IMR-90 (cell line): ENCODE measurements at regions not wholly inside any gene's neighbourhood (a gene's known extent, or its start where the extent isn't known, plus 50 kb on each side); places are given as distances from the start of the nearest gene placed in this dataset.

Experiments
- ATAC-seq: fragments of 200-7000 bp; cut with Tn5 transposase; 2 replicates; pipeline ENCODE4 v1.9.1; 2020; ENCODE audit warnings: low read depth, mild to moderate bottlenecking, moderate library complexity
- BruUV-seq: library from RNA; stranded (reverse); fragments of 400-500 nt; replicated peaks from 2 replicates; lab custom pipeline; 2021; lab: Mats Ljungman, UMichigan
- CTCF ChIA-PET: fragments of 300-600 bp; formaldehyde crosslinking; extraction: SDS; loops from one replicate; lab custom pipeline; 2021; ENCODE audit warnings: antibody characterized with exemption; lab: Yijun Ruan, JAX
- POLR2A ChIA-PET: fragments of 300-600 bp; sonication (Branson Sonifier 250); formaldehyde crosslinking; loops from one replicate; lab custom pipeline; 2022; ENCODE audit warnings: antibody characterized with exemption; ENCODE audit not compliant: unreplicated experiment; lab: Charles Lee
- DNase-seq: peaks from one replicate; pipeline ENCODE4 v3.0.0; 2013
- H2AFZ ChIP-seq: replicated peaks from 2 replicates; pipeline ENCODE3; 2013; ENCODE audit warnings: low read length, mild to moderate bottlenecking; ENCODE audit not compliant: poor library complexity
- H2AK5ac ChIP-seq: 2 replicates; pipeline ENCODE4 v1.6.1; 2013; ENCODE audit warnings: low read depth, low read length, inconsistent platforms
- H2AK9ac ChIP-seq: replicated peaks from 2 replicates; pipeline ENCODE3; 2013; ENCODE audit warnings: mild to moderate bottlenecking, low read depth, low read length, moderate library complexity; ENCODE audit not compliant: poor library complexity
- H2BK120ac ChIP-seq: 2 replicates; pipeline ENCODE4 v1.6.1; 2013; ENCODE audit warnings: low read depth, low read length, inconsistent platforms
- H2BK15ac ChIP-seq: 3 replicates; pipeline ENCODE4 v1.6.1; 2013; ENCODE audit warnings: low read depth, low read length, inconsistent platforms
- H2BK20ac ChIP-seq: 2 replicates; pipeline ENCODE4 v1.6.1; 2013; ENCODE audit warnings: low read depth, mild to moderate bottlenecking, inconsistent platforms, low read length, moderate library complexity
- H2BK5ac ChIP-seq: 2 replicates; pipeline ENCODE4 v1.6.1; 2013; ENCODE audit warnings: mild to moderate bottlenecking, low read depth, low read length, inconsistent platforms; ENCODE audit not compliant: poor library complexity, severe bottlenecking
- H3K14ac ChIP-seq: replicated peaks from 2 replicates; pipeline ENCODE4 v1.6.1; 2013; ENCODE audit warnings: low read depth, low read length, inconsistent platforms
- H3K18ac ChIP-seq: 2 replicates; pipeline ENCODE4 v1.6.1; 2013; ENCODE audit warnings: low read depth, low read length, control low read depth
- H3K23ac ChIP-seq: 2 replicates; pipeline ENCODE4 v1.6.1; 2013; ENCODE audit warnings: low read depth, low read length, inconsistent platforms
- H3K27ac ChIP-seq: 2 replicates; pipeline ENCODE4 v1.5.1; 2013; ENCODE audit warnings: mild to moderate bottlenecking, control low read depth, low read length; ENCODE audit not compliant: insufficient read depth
- H3K27me3 ChIP-seq: 2 replicates; pipeline ENCODE4 v1.6.1; 2013; ENCODE audit warnings: low read length; ENCODE audit not compliant: control insufficient read depth, insufficient read depth
- H3K36me3 ChIP-seq: 2 replicates; pipeline ENCODE4 v1.6.1; 2013; ENCODE audit warnings: low read length, mixed read lengths; ENCODE audit not compliant: control insufficient read depth, insufficient read depth
- H3K4ac ChIP-seq: 2 replicates; pipeline ENCODE4 v1.6.1; 2013; ENCODE audit warnings: low read depth, low read length, inconsistent platforms
- H3K4me1 ChIP-seq: 2 replicates; pipeline ENCODE4 v1.6.1; 2013; ENCODE audit warnings: low read length, mixed read lengths; ENCODE audit not compliant: control insufficient read depth, insufficient read depth
- H3K4me2 ChIP-seq: 2 replicates; pipeline ENCODE4 v1.6.1; 2013; ENCODE audit warnings: low read depth, mild to moderate bottlenecking, control low read depth, low read length, moderate library complexity
- H3K4me3 ChIP-seq: 2 replicates; pipeline ENCODE4 v1.5.1; 2013; ENCODE audit warnings: low read depth, mild to moderate bottlenecking, control low read depth, low read length, moderate library complexity; ENCODE audit not compliant: insufficient read depth
- H3K56ac ChIP-seq: 2 replicates; pipeline ENCODE4 v1.6.1; 2013; ENCODE audit warnings: low read length, inconsistent platforms; ENCODE audit not compliant: insufficient read depth; ENCODE audit errors: extremely low read depth
- H3K79me1 ChIP-seq, 2 experiments: 2 replicates each; pipeline ENCODE4 v1.6.1; 2013; ENCODE audit warnings: low read length in 2 of 2, inconsistent platforms in 1 of 2, low read depth in 1 of 2
- H3K9ac ChIP-seq: 2 replicates; pipeline ENCODE4 v1.6.1; 2013; ENCODE audit warnings: low read depth, low read length, control low read depth
- H3K9me1 ChIP-seq: 2 replicates; pipeline ENCODE4 v1.6.1; 2013; ENCODE audit warnings: low read length, inconsistent platforms; ENCODE audit not compliant: insufficient read depth
- H3K9me3 ChIP-seq: 2 replicates; pipeline ENCODE4 v1.6.1; 2013; ENCODE audit warnings: low read length; ENCODE audit not compliant: control insufficient read depth, insufficient read depth
- H4K20me1 ChIP-seq: 2 replicates; pipeline ENCODE4 v1.6.1; 2013; ENCODE audit warnings: low read length, inconsistent platforms; ENCODE audit not compliant: insufficient read depth
- H4K5ac ChIP-seq: 2 replicates; pipeline ENCODE4 v1.6.1; 2013; ENCODE audit warnings: mild to moderate bottlenecking, low read depth, low read length, control low read depth
- H4K8ac ChIP-seq, 2 experiments: 2 replicates each; pipeline ENCODE4 v1.6.1; 2013; ENCODE audit warnings: low read depth in 2 of 2, low read length in 2 of 2, control low read depth in 1 of 2, inconsistent platforms in 1 of 2
- H4K91ac ChIP-seq: 2 replicates; pipeline ENCODE4 v1.6.1; 2013; ENCODE audit warnings: low read depth, low read length, inconsistent platforms; ENCODE audit not compliant: insufficient read depth
- BHLHE40 ChIP-seq: fragments of 150-350 bp; IDR thresholded peaks from 2 replicates; pipeline ENCODE4 v1.6.1; 2016; ENCODE audit warnings: mild to moderate bottlenecking, low read depth, low read length
- CEBPB ChIP-seq: IDR thresholded peaks from 2 replicates; pipeline ENCODE4 v1.6.1; 2012; ENCODE audit warnings: low read depth, low read length, improper control_type of control experiment
- MAFK ChIP-seq: IDR thresholded peaks from 2 replicates; pipeline ENCODE4 v1.6.1; 2012; ENCODE audit warnings: low read depth, low read length, improper control_type of control experiment
- MXI1 ChIP-seq: IDR thresholded peaks from 2 replicates; pipeline ENCODE4 v1.6.1; 2012; ENCODE audit warnings: low read depth, mild to moderate bottlenecking, low read length, moderate library complexity, borderline replicate concordance
- POLR2A ChIP-seq: IDR thresholded peaks from 2 replicates; pipeline ENCODE4 v1.6.1; 2012; ENCODE audit warnings: mild to moderate bottlenecking, low read depth, low read length
- RCOR1 ChIP-seq: IDR thresholded peaks from 2 replicates; pipeline ENCODE4 v1.6.1; 2012; ENCODE audit warnings: mild to moderate bottlenecking, low read length, improper control_type of control experiment; ENCODE audit not compliant: insufficient replicate concordance
- SMC3 ChIP-seq: fragments of 150-350 bp; IDR thresholded peaks from 2 replicates; pipeline ENCODE4 v1.6.1; 2016; ENCODE audit warnings: low read depth, mild to moderate bottlenecking, antibody characterized with exemption, low read length, moderate library complexity
- dilution Hi-C: fragments of 300-500 bp; cut with HindIII; formaldehyde crosslinking; loops from one replicate; pipeline ENCODE4 v1.14.3; 2018; ENCODE audit warnings: low sequenced_read_pairs; ENCODE audit not compliant: unreplicated experiment
- in situ Hi-C: fragments of 300-500 bp; cut with MboI; formaldehyde crosslinking; loops from 3 replicates; pipeline ENCODE4 v1.14.3; 2019; ENCODE audit warnings: low sequenced_read_pairs, inconsistent platforms, mixed read lengths
- intact Hi-C: fragments of 100-400 bp; cut with micrococcal nuclease; formaldehyde crosslinking; loops from 2 replicates; pipeline ENCODE4 v1.10.0; 2022
- TF ChIP-seq, protein P1 (sequence below): conservative IDR thresholded peaks from 2 replicates; pipeline ENCODE4 v1.5.1; 2012; ENCODE audit warnings: mild to moderate bottlenecking, low read depth, low read length, improper control_type of control experiment

DNA sequence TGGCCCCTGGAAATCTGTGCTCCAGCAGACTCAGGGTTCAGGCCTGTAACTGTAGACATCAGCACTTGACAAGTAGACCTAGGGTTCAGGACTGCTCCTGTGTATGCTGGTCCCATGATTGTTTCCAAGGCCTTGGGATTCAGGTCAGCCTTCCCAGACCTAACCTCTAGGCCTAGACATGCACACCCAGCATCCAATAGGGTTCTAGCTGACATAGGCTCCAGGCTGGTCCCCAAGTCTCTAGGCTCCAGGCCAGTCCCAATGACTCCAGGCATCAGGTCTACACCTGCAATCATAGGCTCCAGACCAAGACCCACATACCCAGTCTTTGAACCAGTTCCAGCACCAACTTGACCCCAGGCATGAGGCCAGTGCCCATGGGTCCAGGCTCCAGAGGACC lies 166.2 kb upstream of the GRIA4 start:
- Histone ChIP-seq H3K56ac (no peak overlapping the region), H3K14ac (no peak overlapping the region), H3K36me3 (no peaks in the 10 kb centered on the region), H3K4me2 (no peak overlapping the region), H2AK5ac (no peak overlapping the region), H3K9ac (no peak overlapping the region), H4K20me1 (no peaks in the 10 kb centered on the region), H3K9me3 (peaks cover 10% of the 10 kb centered on the region), H4K91ac (no peak overlapping the region), H3K9me1 (no peaks in the 10 kb centered on the region), H2BK15ac (no peak overlapping the region), H2AK9ac (no peak overlapping the region), H4K5ac (no peak overlapping the region), H3K23ac (no peak overlapping the region), H3K4ac (no peak overlapping the region), H3K79me1 (no peaks in the 10 kb centered on the region), H2BK120ac (no peak overlapping the region), H2AFZ (no peak overlapping the region), H2BK20ac (no peak overlapping the region), H3K27me3 (no peaks in the 10 kb centered on the region), H3K18ac (no peak overlapping the region), H4K8ac (no peak overlapping the region), H3K27ac (no peak overlapping the region), H3K4me1 (no peaks in the 10 kb centered on the region), H3K4me3 (no peak overlapping the region), H2BK5ac (no peak overlapping the region)
- POLR2A ChIA-PET: no interaction called here
- BruUV-seq: no TSS peak
- ATAC-seq (no peak), DNase-seq (no peak)
- no peak for TF ChIP-seq MXI1
- no peak for TF ChIP-seq CEBPB
- TF ChIP-seq POLR2A: no peak
- TF ChIP-seq RCOR1: no peak
- TF ChIP-seq, protein P1, sequence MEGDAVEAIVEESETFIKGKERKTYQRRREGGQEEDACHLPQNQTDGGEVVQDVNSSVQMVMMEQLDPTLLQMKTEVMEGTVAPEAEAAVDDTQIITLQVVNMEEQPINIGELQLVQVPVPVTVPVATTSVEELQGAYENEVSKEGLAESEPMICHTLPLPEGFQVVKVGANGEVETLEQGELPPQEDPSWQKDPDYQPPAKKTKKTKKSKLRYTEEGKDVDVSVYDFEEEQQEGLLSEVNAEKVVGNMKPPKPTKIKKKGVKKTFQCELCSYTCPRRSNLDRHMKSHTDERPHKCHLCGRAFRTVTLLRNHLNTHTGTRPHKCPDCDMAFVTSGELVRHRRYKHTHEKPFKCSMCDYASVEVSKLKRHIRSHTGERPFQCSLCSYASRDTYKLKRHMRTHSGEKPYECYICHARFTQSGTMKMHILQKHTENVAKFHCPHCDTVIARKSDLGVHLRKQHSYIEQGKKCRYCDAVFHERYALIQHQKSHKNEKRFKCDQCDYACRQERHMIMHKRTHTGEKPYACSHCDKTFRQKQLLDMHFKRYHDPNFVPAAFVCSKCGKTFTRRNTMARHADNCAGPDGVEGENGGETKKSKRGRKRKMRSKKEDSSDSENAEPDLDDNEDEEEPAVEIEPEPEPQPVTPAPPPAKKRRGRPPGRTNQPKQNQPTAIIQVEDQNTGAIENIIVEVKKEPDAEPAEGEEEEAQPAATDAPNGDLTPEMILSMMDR: no peak
- TF ChIP-seq SMC3: no peak
- TF ChIP-seq MAFK: no peak
- TF ChIP-seq BHLHE40: no peak
- dilution Hi-C loops (no loop called here), intact Hi-C loops (no loop called here), in situ Hi-C loops (no loop called here)
- CTCF ChIA-PET: no interaction called here
